Stimulated activated CD8-positive, alpha-beta memory T cell treated with anti-CD3 and anti-CD28 coated beads, Interleukin-12 subunit alpha, Interleukin-12 subunit beta, amount 100 ng/mL, for 4 hours (primary cell): ENCODE measurements at regions not wholly inside any gene's neighbourhood (a gene's known extent, or its start where the extent isn't known, plus 50 kb on each side); places are given as distances from the start of the nearest gene placed in this dataset.
"Not testable (repeated sequence)": the region's sequence is repeated elsewhere in the genome, so short reads cannot be mapped to it uniquely, and the experiment has no call there.

ENCODE experiments used
- DNase-seq: peaks from one replicate; pipeline ENCODE4 v3.0.0-alpha.2; 2020; ENCODE audit warnings: low read depth

GRCh38 chr1:229155472-229155871 is 115.4 kb upstream of the RAB4A start:
- no peak for DNase-seq

GRCh38 chr1:229156872-229157271 is 114.0 kb upstream of the RAB4A start:
- DNase-seq = no peak

- DNase-seq = no peak
Observed at GRCh38 chr1:229157480-229157879, 113.4 kb upstream of the RAB4A start.

- DNase-seq = no peak
Observed at GRCh38 chr1:229158341-229158921, 112.5 kb upstream of the RAB4A start.

- DNase-seq = no peak
Observed at GRCh38 chr1:229158927-229159326, 112.0 kb upstream of the RAB4A start.

GRCh38 chr1:229159668-229160544 is 111.0 kb upstream of the RAB4A start:
- no peak for DNase-seq

GRCh38 chr1:229161740-229162139 is 109.2 kb upstream of the RAB4A start:
- DNase-seq = no peak

- no peak for DNase-seq
Observed at GRCh38 chr1:229162825-229163515, 107.9 kb upstream of the RAB4A start.

- DNase-seq = no peak
Observed at GRCh38 chr1:229164348-229164747, 106.6 kb upstream of the RAB4A start.

GRCh38 chr1:229164836-229165735 is 105.8 kb upstream of the RAB4A start:
- no peak for DNase-seq

GRCh38 chr1:229167318-229167717 is 103.6 kb upstream of the RAB4A start:
- DNase-seq = no peak

- DNase-seq = no peak
Observed at GRCh38 chr1:229169399-229169798, 101.5 kb upstream of the RAB4A start.

GRCh38 chr1:229170274-229170673 is 100.6 kb upstream of the RAB4A start:
- no peak for DNase-seq

GRCh38 chr1:229170778-229171505 is 100.0 kb upstream of the RAB4A start:
- no peak for DNase-seq

GRCh38 chr1:229171934-229172333 is 99.0 kb upstream of the RAB4A start:
- DNase-seq = no peak

GRCh38 chr1:229173491-229174476 is 97.1 kb upstream of the RAB4A start:
- not testable (repeated sequence) for DNase-seq

- not testable (repeated sequence) for DNase-seq
Observed at GRCh38 chr1:229175297-229175696, 95.6 kb upstream of the RAB4A start.

GRCh38 chr1:229176457-229176856 is 94.5 kb upstream of the RAB4A start:
- DNase-seq = not testable (repeated sequence)

GRCh38 chr1:229180161-229180560 is 90.8 kb upstream of the RAB4A start:
- DNase-seq = no peak

- DNase-seq = no peak
Observed at GRCh38 chr1:229181419-229181818, 89.5 kb upstream of the RAB4A start.
